ENCODE measurements at regions not wholly inside any gene's neighbourhood (a gene's known extent, or its start where the extent isn't known, plus 50 kb on each side); places are given as distances from the start of the nearest gene placed in this dataset.
"Not testable (repeated sequence)": the region's sequence is repeated elsewhere in the genome, so short reads cannot be mapped to it uniquely, and the experiment has no call there.

GRCh38 chr1:74992448-74992847 is 141.7 kb upstream of the LHX8 start:
- H3K27me3 ChIP-seq (ENCODE audit: insufficient read depth, low read length); H2AFZ ChIP-seq (ENCODE audit: low read length, unreplicated experiment); H3K79me2 ChIP-seq (ENCODE audit: control insufficient read depth, insufficient read depth, low read length, unreplicated experiment); H3K27ac ChIP-seq (ENCODE audit: low read depth, low read length); H3K4me3 ChIP-seq (ENCODE audit: low read depth, low read length); H3K36me3 ChIP-seq (ENCODE audit: insufficient read depth, low read length); H3K4me1 ChIP-seq (ENCODE audit: control insufficient read depth, insufficient read depth, low read length, unreplicated experiment): not testable (repeated sequence)

- Histone ChIP-seq H3K4me3 (ENCODE audit: low read depth, low read length) (no peak overlapping the region), H3K27ac (ENCODE audit: low read depth, low read length) (no peak overlapping the region), H3K4me1 (ENCODE audit: control insufficient read depth, insufficient read depth, low read length, unreplicated experiment) (no peaks in the 10 kb centered on the region), H3K27me3 (ENCODE audit: insufficient read depth, low read length) (no peaks in the 10 kb centered on the region), H2AFZ (ENCODE audit: low read length, unreplicated experiment) (no peak overlapping the region), H3K36me3 (ENCODE audit: insufficient read depth, low read length) (no peaks in the 10 kb centered on the region), H3K79me2 (ENCODE audit: control insufficient read depth, insufficient read depth, low read length, unreplicated experiment) (no peaks in the 10 kb centered on the region)
Observed at GRCh38 chr1:74995821-74996220, 138.4 kb upstream of the LHX8 start.

- H2AFZ ChIP-seq (ENCODE audit: low read length, unreplicated experiment), result no peak overlapping the region
- H3K4me1 ChIP-seq (ENCODE audit: control insufficient read depth, insufficient read depth, low read length, unreplicated experiment), result no peaks in the 10 kb centered on the region
- no peaks in the 10 kb centered on the region for H3K36me3 ChIP-seq (ENCODE audit: insufficient read depth, low read length)
- no peak overlapping the region for H3K4me3 ChIP-seq (ENCODE audit: low read depth, low read length)
- H3K27me3 ChIP-seq (ENCODE audit: insufficient read depth, low read length), result no peaks in the 10 kb centered on the region; the same call in 1 of the 2 replicates
- H3K27ac ChIP-seq (ENCODE audit: low read depth, low read length), result no peak overlapping the region
- H3K79me2 ChIP-seq (ENCODE audit: control insufficient read depth, insufficient read depth, low read length, unreplicated experiment), result no peaks in the 10 kb centered on the region
Observed at GRCh38 chr1:75010547-75010946, 123.6 kb upstream of the LHX8 start.

GRCh38 chr1:75014250-75014649 is 119.9 kb upstream of the LHX8 start:
- Histone ChIP-seq H3K36me3 (ENCODE audit: insufficient read depth, low read length) (no peaks in the 10 kb centered on the region), H3K79me2 (ENCODE audit: control insufficient read depth, insufficient read depth, low read length, unreplicated experiment) (no peaks in the 10 kb centered on the region), H3K27ac (ENCODE audit: low read depth, low read length) (no peak overlapping the region), H3K4me1 (ENCODE audit: control insufficient read depth, insufficient read depth, low read length, unreplicated experiment) (no peaks in the 10 kb centered on the region), H3K4me3 (ENCODE audit: low read depth, low read length) (no peak overlapping the region), H3K27me3 (ENCODE audit: insufficient read depth, low read length) (no peaks in the 10 kb centered on the region), H2AFZ (ENCODE audit: low read length, unreplicated experiment) (no peak overlapping the region)

GRCh38 chr1:75023005-75023404 is 111.2 kb upstream of the LHX8 start:
- H3K36me3 ChIP-seq (ENCODE audit: insufficient read depth, low read length), result no peaks in the 10 kb centered on the region
- H3K79me2 ChIP-seq (ENCODE audit: control insufficient read depth, insufficient read depth, low read length, unreplicated experiment), result no peaks in the 10 kb centered on the region
- H3K4me3 ChIP-seq (ENCODE audit: low read depth, low read length), result no peak overlapping the region
- no peak overlapping the region for H2AFZ ChIP-seq (ENCODE audit: low read length, unreplicated experiment)
- no peaks in the 10 kb centered on the region for H3K4me1 ChIP-seq (ENCODE audit: control insufficient read depth, insufficient read depth, low read length, unreplicated experiment)
- no peaks in the 10 kb centered on the region for H3K27me3 ChIP-seq (ENCODE audit: insufficient read depth, low read length)
- H3K27ac ChIP-seq (ENCODE audit: low read depth, low read length), result no peak overlapping the region

GRCh38 chr1:75034376-75034775 is 99.8 kb upstream of the LHX8 start:
- Histone ChIP-seq H3K27ac (ENCODE audit: low read depth, low read length) (no peak overlapping the region), H3K4me1 (ENCODE audit: control insufficient read depth, insufficient read depth, low read length, unreplicated experiment) (no peaks in the 10 kb centered on the region)

GRCh38 chr1:75035536-75035935 is 98.7 kb upstream of the LHX8 start:
- Histone ChIP-seq H2AFZ (ENCODE audit: low read length, unreplicated experiment) (no peak overlapping the region), H3K4me3 (ENCODE audit: low read depth, low read length) (no peak overlapping the region), H3K79me2 (ENCODE audit: control insufficient read depth, insufficient read depth, low read length, unreplicated experiment) (no peaks in the 10 kb centered on the region), H3K27ac (ENCODE audit: low read depth, low read length) (0 out of 2 replicates have a peak overlapping the region, but pooled peaks have one; percentile 13), H3K36me3 (ENCODE audit: insufficient read depth, low read length) (no peaks in the 10 kb centered on the region), H3K27me3 (ENCODE audit: insufficient read depth, low read length) (no peaks in the 10 kb centered on the region), H3K4me1 (ENCODE audit: control insufficient read depth, insufficient read depth, low read length, unreplicated experiment) (no peaks in the 10 kb centered on the region)

More at GRCh38 chr1:75034376-75034775, 99.8 kb upstream of the LHX8 start:
- Histone ChIP-seq H2AFZ (ENCODE audit: low read length, unreplicated experiment) (no peak overlapping the region), H3K4me3 (ENCODE audit: low read depth, low read length) (no peak overlapping the region), H3K79me2 (ENCODE audit: control insufficient read depth, insufficient read depth, low read length, unreplicated experiment) (no peaks in the 10 kb centered on the region), H3K27me3 (ENCODE audit: insufficient read depth, low read length) (no peaks in the 10 kb centered on the region), H3K36me3 (ENCODE audit: insufficient read depth, low read length) (no peaks in the 10 kb centered on the region)

GRCh38 chr1:75053207-75053606 is 81.0 kb upstream of the LHX8 start:
- Histone ChIP-seq H2AFZ (ENCODE audit: low read length, unreplicated experiment) (no peak overlapping the region), H3K4me3 (ENCODE audit: low read depth, low read length) (no peak overlapping the region), H3K4me1 (ENCODE audit: control insufficient read depth, insufficient read depth, low read length, unreplicated experiment) (no peaks in the 10 kb centered on the region), H3K27ac (ENCODE audit: low read depth, low read length) (no peak overlapping the region), H3K79me2 (ENCODE audit: control insufficient read depth, insufficient read depth, low read length, unreplicated experiment) (no peaks in the 10 kb centered on the region), H3K27me3 (ENCODE audit: insufficient read depth, low read length) (no peaks in the 10 kb centered on the region), H3K36me3 (ENCODE audit: insufficient read depth, low read length) (no peaks in the 10 kb centered on the region)

- Histone ChIP-seq H3K79me2 (ENCODE audit: control insufficient read depth, insufficient read depth, low read length, unreplicated experiment) (no peaks in the 10 kb centered on the region), H3K4me3 (ENCODE audit: low read depth, low read length) (no peak overlapping the region), H2AFZ (ENCODE audit: low read length, unreplicated experiment) (no peak overlapping the region), H3K27ac (ENCODE audit: low read depth, low read length) (no peak overlapping the region), H3K4me1 (ENCODE audit: control insufficient read depth, insufficient read depth, low read length, unreplicated experiment) (no peaks in the 10 kb centered on the region), H3K27me3 (ENCODE audit: insufficient read depth, low read length) (no peaks in the 10 kb centered on the region), H3K36me3 (ENCODE audit: insufficient read depth, low read length) (no peaks in the 10 kb centered on the region)
Observed at GRCh38 chr1:75058424-75058823, 75.8 kb upstream of the LHX8 start.

GRCh38 chr1:75062111-75062510 is 72.1 kb upstream of the LHX8 start:
- no peaks in the 10 kb centered on the region for H3K27me3 ChIP-seq (ENCODE audit: insufficient read depth, low read length)
- H3K4me1 ChIP-seq (ENCODE audit: control insufficient read depth, insufficient read depth, low read length, unreplicated experiment), result no peaks in the 10 kb centered on the region
- H3K27ac ChIP-seq (ENCODE audit: low read depth, low read length), result no peak overlapping the region
- no peak overlapping the region for H2AFZ ChIP-seq (ENCODE audit: low read length, unreplicated experiment)
- H3K36me3 ChIP-seq (ENCODE audit: insufficient read depth, low read length), result no peaks in the 10 kb centered on the region
- H3K4me3 ChIP-seq (ENCODE audit: low read depth, low read length), result no peak overlapping the region
- H3K79me2 ChIP-seq (ENCODE audit: control insufficient read depth, insufficient read depth, low read length, unreplicated experiment), result no peaks in the 10 kb centered on the region

GRCh38 chr1:75067975-75068374 is 66.2 kb upstream of the LHX8 start:
- Histone ChIP-seq H3K4me3 (ENCODE audit: low read depth, low read length) (no peak overlapping the region), H3K36me3 (ENCODE audit: insufficient read depth, low read length) (no peaks in the 10 kb centered on the region), H3K79me2 (ENCODE audit: control insufficient read depth, insufficient read depth, low read length, unreplicated experiment) (no peaks in the 10 kb centered on the region), H3K27ac (ENCODE audit: low read depth, low read length) (no peak overlapping the region), H3K27me3 (ENCODE audit: insufficient read depth, low read length) (no peaks in the 10 kb centered on the region), H3K4me1 (ENCODE audit: control insufficient read depth, insufficient read depth, low read length, unreplicated experiment) (no peaks in the 10 kb centered on the region), H2AFZ (ENCODE audit: low read length, unreplicated experiment) (no peak overlapping the region)

Data from ACC112 (cell line).